ENCODE measurements at regions not wholly inside any gene's neighbourhood (a gene's known extent, or its start where the extent isn't known, plus 50 kb on each side); places are given as distances from the start of the nearest gene placed in this dataset.

- no TSS peak for BruUV-seq (replicated peaks)
- 41% methylated on average over 1 of the region's 1 CpG for WGBS (ENCODE audit: insufficient coverage, insufficient replicate concordance, low lambda C conversion rate, missing lambda C conversion rate)
- CTCF ChIA-PET = interaction anchor here (1.3 to 1.7 kb wide), 2 partner anchors 33 to 686 kb away, joined by 3 to 4 read pairs; no protein-coding TSS in a partner anchor
Observed at GRCh38 chr1:55898181-55898580, 681.2 kb downstream of the PLPP3 start.

More at GRCh38 chr1:55898181-55898580, 681.2 kb downstream of the PLPP3 start:
- intact Hi-C loops (cut with micrococcal nuclease; ENCODE audit: unreplicated experiment) (loop anchor here (10.0 kb wide), 1 partner anchor 687 kb away; no protein-coding TSS in a partner anchor), in situ Hi-C loops (cut with MboI) (loop anchor here (10.0 kb wide), 1 partner anchor 613 kb away; no protein-coding TSS in a partner anchor)
- Histone ChIP-seq H3K27ac (ENCODE audit: control insufficient read depth, insufficient read depth) (no peak overlapping the region), H3K4me2 (ENCODE audit: control insufficient read depth, insufficient read depth) (no peak overlapping the region), H2AFZ (ENCODE audit: control insufficient read depth, low read depth, low read length) (no peak overlapping the region), H3K4me3 (no peak overlapping the region), H4K20me1 (ENCODE audit: control insufficient read depth, insufficient read depth) (no peaks in the 10 kb centered on the region), H3K9me3 (replicated peaks; ENCODE audit: control insufficient read depth, insufficient read depth, low read length) (no peaks in the 10 kb centered on the region), H3K36me3 (ENCODE audit: control insufficient read depth in 2 of 2, insufficient read depth in 2 of 2, low read length in 1 of 2) (no peaks in the 10 kb centered on the region), H3K9ac (ENCODE audit: control insufficient read depth, insufficient read depth, low read length) (no peak overlapping the region), H3K27me3 (replicated peaks in 1 of 2; ENCODE audit: control insufficient read depth in 2 of 2, insufficient read depth in 2 of 2, low read length in 1 of 2) (no peaks in the 10 kb centered on the region), H3K4me1 (ENCODE audit: control insufficient read depth, insufficient read depth, low read length) (no peaks in the 10 kb centered on the region), H3K79me2 (ENCODE audit: control insufficient read depth, insufficient read depth, low read length) (no peaks in the 10 kb centered on the region)
- TF ChIP-seq ZZZ3 (IDR thresholded peaks at IDR 0.05; ENCODE audit: control insufficient read depth, insufficient read length, low read depth) = no peak
- no peak for TF ChIP-seq TARDBP (IDR thresholded peaks at IDR 0.05; ENCODE audit: borderline replicate concordance)
- no peak for TF ChIP-seq DPF2 (IDR thresholded peaks at IDR 0.05)
- TF ChIP-seq FOXK2 (IDR thresholded peaks at IDR 0.05) = no peak
- no peak for TF ChIP-seq KLF5 (IDR thresholded peaks at IDR 0.05; ENCODE audit: partially characterized antibody)
- TF ChIP-seq GATAD2B (conservative IDR thresholded peaks at IDR 0.05; ENCODE audit: low read depth) = no peak
- no peak for TF ChIP-seq NR2C1 (IDR thresholded peaks at IDR 0.05)
- TF ChIP-seq BCLAF1 (IDR thresholded peaks at IDR 0.05) = no peak
- no peak for TF ChIP-seq SRF (IDR thresholded peaks at IDR 0.05; ENCODE audit: low read depth in 2 of 2, low read length in 2 of 2)
- no peak for TF ChIP-seq IRF3 (IDR thresholded peaks at IDR 0.05)
- no peak for TF ChIP-seq HDAC2 (IDR thresholded peaks at IDR 0.05)
- TF ChIP-seq CTCF (IDR thresholded peaks at IDR 0.05 in 2 of 3, conservative IDR thresholded peaks at IDR 0.05 in 1 of 3; ENCODE audit: control insufficient read depth in 2 of 3, extremely low read depth in 1 of 3, insufficient read depth in 1 of 3, low read depth in 3 of 3, low read length in 3 of 3) = no peak
- no peak for TF ChIP-seq HSF1 (IDR thresholded peaks at IDR 0.05; ENCODE audit: low read depth, low read length)
- no peak for TF ChIP-seq HCFC1 (IDR thresholded peaks at IDR 0.05; ENCODE audit: low read length)
- no peak for TF ChIP-seq NKRF (conservative IDR thresholded peaks at IDR 0.05)
- TF ChIP-seq BACH1 (IDR thresholded peaks at IDR 0.05; ENCODE audit: borderline replicate concordance) = no peak
- DNase-seq (ENCODE audit: low read depth, low spot score) (no peak), FAIRE-seq (no peak), ATAC-seq (no peak)
- ChIA-PET POLR2A (interaction anchor here (0.5 to 1.2 kb wide), 2 partner anchors 8 to 9 kb away, joined by 3 to 5 read pairs; no protein-coding TSS in a partner anchor), RAD21 (ENCODE audit: unreplicated experiment) (interaction anchor here (0.9 kb wide), 1 partner anchor 102 kb away, joined by 3 read pairs; no protein-coding TSS in a partner anchor), SMC1A (ENCODE audit: uncharacterized antibody, unreplicated experiment) (interaction anchor here (0.5 to 0.9 kb wide), 4 partner anchors 12 to 349 kb away, joined by 3 read pairs; no protein-coding TSS in a partner anchor)
